B cell (primary cell): ENCODE measurements at regions not wholly inside any gene's neighbourhood (a gene's known extent, or its start where the extent isn't known, plus 50 kb on each side); places are given as distances from the start of the nearest gene placed in this dataset.

ENCODE experiments used
- CTCF ChIP-seq: fragments of 200-600 bp; IDR thresholded peaks from one replicate; pipeline ENCODE4 v1.8.0; 2022; ENCODE audit warnings: antibody characterized with exemption, mild to moderate bottlenecking
- EZH2 ChIP-seq: IDR thresholded peaks from 2 replicates; pipeline ENCODE4 v1.6.1; 2012; ENCODE audit warnings: borderline replicate concordance, low read depth, mild to moderate bottlenecking, moderate library complexity, low read length; ENCODE audit not compliant: insufficient read depth, poor library complexity, severe bottlenecking

- TF ChIP-seq CTCF: no peak
- no peak for TF ChIP-seq EZH2
Observed at GRCh38 chr17:34862384-34862783, 98.9 kb downstream of the CCT6B start.
